ENCODE measurements at regions not wholly inside any gene's neighbourhood (a gene's known extent, or its start where the extent isn't known, plus 50 kb on each side); places are given as distances from the start of the nearest gene placed in this dataset.
"Not testable (repeated sequence)": the region's sequence is repeated elsewhere in the genome, so short reads cannot be mapped to it uniquely, and the experiment has no call there.

- not testable (repeated sequence) for DNase-seq (ENCODE audit: low read depth in 2 of 2)
Measured at GRCh38 chr1:143784239-143784882, 187.4 kb downstream of the FAM72C start.

GRCh38 chr1:143778178-143778577 is 193.6 kb downstream of the FAM72C start:
- DNase-seq (ENCODE audit: low read depth in 2 of 2) = not testable (repeated sequence)

- not testable (repeated sequence) for DNase-seq (ENCODE audit: low read depth in 2 of 2)
Measured at GRCh38 chr1:143764831-143765230, 207.0 kb downstream of the FAM72C start.

GRCh38 chr1:143760366-143760765 is 211.4 kb downstream of the FAM72C start:
- DNase-seq (ENCODE audit: low read depth in 2 of 2) = not testable (repeated sequence)

GRCh38 chr1:143755961-143756360 is 215.8 kb downstream of the FAM72C start:
- not testable (repeated sequence) for DNase-seq (ENCODE audit: low read depth in 2 of 2)

GRCh38 chr1:143748906-143749305 is 222.9 kb downstream of the FAM72C start:
- DNase-seq (ENCODE audit: low read depth in 2 of 2) = no peak

GRCh38 chr1:143736562-143736961 is 235.2 kb downstream of the FAM72C start:
- no peak for DNase-seq (ENCODE audit: low read depth in 2 of 2)

- DNase-seq (ENCODE audit: low read depth in 2 of 2) = no peak
Measured at GRCh38 chr1:143735764-143736461, 235.9 kb downstream of the FAM72C start.

- not testable (repeated sequence) for DNase-seq (ENCODE audit: low read depth in 2 of 2)
Measured at GRCh38 chr1:143734261-143734660, 237.5 kb downstream of the FAM72C start.

GRCh38 chr1:143730890-143731289 is 240.9 kb downstream of the FAM72C start:
- not testable (repeated sequence) for DNase-seq (ENCODE audit: low read depth in 2 of 2)

GRCh38 chr1:143729449-143730111 is 242.2 kb downstream of the FAM72C start:
- peak in 1 of 2 donors; percentile 9 for DNase-seq (ENCODE audit: low read depth in 2 of 2)

- not testable (repeated sequence) for DNase-seq (ENCODE audit: low read depth in 2 of 2)
Measured at GRCh38 chr1:143728802-143729448, 242.9 kb downstream of the FAM72C start.

GRCh38 chr1:143727263-143727662 is 244.5 kb downstream of the FAM72C start:
- no peak for DNase-seq (ENCODE audit: low read depth in 2 of 2)

- DNase-seq (ENCODE audit: low read depth in 2 of 2) = no peak
Measured at GRCh38 chr1:143721024-143721373, 250.8 kb downstream of the FAM72C start.

GRCh38 chr1:143720087-143721023 is 251.4 kb downstream of the FAM72C start:
- DNase-seq (ENCODE audit: low read depth in 2 of 2) = no peak

GRCh38 chr1:143718524-143718923 is 253.3 kb downstream of the FAM72C start:
- no peak for DNase-seq (ENCODE audit: low read depth in 2 of 2)

GRCh38 chr1:143718021-143718420 is 253.8 kb downstream of the FAM72C start:
- no peak for DNase-seq (ENCODE audit: low read depth in 2 of 2)

GRCh38 chr1:143717434-143717833 is 254.4 kb downstream of the FAM72C start:
- no peak for DNase-seq (ENCODE audit: low read depth in 2 of 2)

GRCh38 chr1:143714913-143715312 is 256.9 kb downstream of the FAM72C start:
- not testable (repeated sequence) for DNase-seq (ENCODE audit: low read depth in 2 of 2)

GRCh38 chr1:143709606-143710259 is 262.1 kb downstream of the FAM72C start:
- not testable (repeated sequence) for DNase-seq (ENCODE audit: low read depth in 2 of 2)

- not testable (repeated sequence) for DNase-seq (ENCODE audit: low read depth in 2 of 2)
Measured at GRCh38 chr1:143702739-143703138, 269.0 kb downstream of the FAM72C start.

Data from stimulated activated CD8-positive, alpha-beta memory T cell treated with anti-CD3 and anti-CD28 coated beads, Interleukin-7, amount 100 ng/mL, for 1 hour (primary cell).